NB4 (cell line): ENCODE measurements at regions not wholly inside any gene's neighbourhood (a gene's known extent, or its start where the extent isn't known, plus 50 kb on each side); places are given as distances from the start of the nearest gene placed in this dataset.

ENCODE experiments used
- CTCF ChIP-seq: IDR thresholded peaks from one replicate; pipeline ENCODE4 v1.5.1; 2012; ENCODE audit warnings: low read depth, low read length
- MAX ChIP-seq: IDR thresholded peaks from 2 replicates; pipeline ENCODE4 v1.6.1; 2011; ENCODE audit warnings: low read depth, low read length

GRCh38 chr9:129349665-129349947 lies 171.5 kb upstream of the IER5L start:
- TF ChIP-seq CTCF = no peak
- no peak for TF ChIP-seq MAX
